CD4-positive, alpha-beta T cell treated with Interleukin-10 for 1 hour (primary cell): ENCODE measurements at regions not wholly inside any gene's neighbourhood (a gene's known extent, or its start where the extent isn't known, plus 50 kb on each side); places are given as distances from the start of the nearest gene placed in this dataset.
"Not testable (repeated sequence)": the region's sequence is repeated elsewhere in the genome, so short reads cannot be mapped to it uniquely, and the experiment has no call there.

Experiments used
- DNase-seq: peaks from one replicate; pipeline ENCODE4 v3.0.0-alpha.2; 2020

DNA sequence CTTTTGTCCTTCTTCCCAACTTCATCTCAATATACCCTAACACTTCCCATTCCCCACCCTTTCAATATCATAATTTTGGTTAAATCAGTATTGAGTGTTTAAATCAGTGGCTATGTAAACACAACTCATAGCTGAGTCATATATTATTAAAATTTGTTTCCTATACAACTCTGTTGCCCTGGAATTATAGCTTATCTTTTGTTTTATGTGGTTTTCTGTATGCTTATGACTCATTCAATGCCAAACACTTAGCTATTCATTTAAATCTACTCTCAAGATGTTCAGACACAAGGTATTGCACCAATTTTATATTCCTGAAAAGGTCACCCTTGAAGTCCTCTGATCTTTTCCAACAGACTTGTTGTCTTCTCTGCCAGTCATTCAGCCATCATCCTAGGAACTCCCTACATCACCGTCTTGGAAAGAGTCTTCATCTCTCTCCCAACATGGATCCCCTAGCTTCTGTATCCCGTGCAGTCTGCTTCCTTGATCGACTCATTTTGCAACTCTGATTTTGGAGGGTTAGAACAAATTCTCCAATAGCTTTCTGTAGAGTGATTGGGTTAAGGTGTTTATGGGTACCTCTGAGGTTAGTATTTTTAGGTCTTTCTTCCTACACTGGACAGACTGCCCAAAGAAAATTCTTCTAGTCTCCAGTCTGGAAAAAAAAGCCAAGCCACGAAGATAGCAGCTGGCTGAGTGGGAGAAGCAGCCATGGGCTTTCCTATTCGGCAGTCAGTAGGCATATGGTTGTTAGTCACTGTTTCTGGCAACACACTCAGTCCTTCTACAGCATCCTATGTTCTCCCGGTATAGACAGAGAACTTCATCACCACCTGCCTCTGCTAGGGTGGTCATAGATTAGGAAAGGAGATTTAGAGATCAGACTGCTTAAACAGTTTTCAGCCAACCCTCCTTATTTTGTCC lies 102.1 kb downstream of the CRPPA start:
- DNase-seq: no peak

DNA sequence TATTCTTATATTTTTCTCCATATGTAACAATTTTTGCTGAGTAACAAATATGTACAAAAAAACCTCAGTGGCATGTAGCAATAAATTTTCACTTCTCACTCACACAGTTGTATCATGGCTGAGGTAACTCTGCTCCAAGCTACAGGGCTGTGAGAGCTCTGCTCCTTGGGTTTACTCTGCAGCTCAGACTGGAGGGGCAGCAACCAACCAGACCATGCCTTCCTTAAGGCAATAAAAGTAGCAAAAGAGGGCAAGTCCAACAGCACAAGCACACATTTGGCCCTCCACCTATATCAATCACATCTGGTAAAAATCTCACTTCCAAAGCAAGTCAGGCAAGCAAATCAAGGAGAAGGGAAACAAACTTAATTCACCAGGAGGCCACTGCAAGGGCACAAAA lies 102.9 kb downstream of the CRPPA start:
- DNase-seq: no peak

GRCh38 chr7:16317406-16317805 lies 103.9 kb downstream of the CRPPA start:
- DNase-seq: no peak

- no peak for DNase-seq
These were observed 106.1 kb downstream of the CRPPA start for GRCh38 chr7:16315280-16315679.

DNA sequence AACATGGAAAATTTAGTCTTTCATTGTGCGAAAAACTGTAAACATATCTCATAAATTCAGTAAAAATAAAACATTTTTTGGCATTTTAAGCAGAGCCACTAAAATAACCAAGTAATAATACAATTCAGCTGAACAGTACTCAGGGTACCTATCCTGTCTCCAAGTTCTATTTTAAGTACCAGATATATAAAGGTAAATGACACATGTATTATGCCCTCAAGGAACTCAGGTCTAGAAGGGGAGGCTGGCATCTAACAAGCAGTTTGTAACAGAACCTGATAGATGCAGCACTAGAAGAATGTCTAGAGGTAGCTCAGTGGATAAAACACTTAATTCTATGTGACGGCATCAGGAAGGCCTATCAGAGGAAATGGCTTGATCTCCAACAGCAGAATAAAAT lies 112.2 kb downstream of the CRPPA start:
- no peak for DNase-seq

DNA sequence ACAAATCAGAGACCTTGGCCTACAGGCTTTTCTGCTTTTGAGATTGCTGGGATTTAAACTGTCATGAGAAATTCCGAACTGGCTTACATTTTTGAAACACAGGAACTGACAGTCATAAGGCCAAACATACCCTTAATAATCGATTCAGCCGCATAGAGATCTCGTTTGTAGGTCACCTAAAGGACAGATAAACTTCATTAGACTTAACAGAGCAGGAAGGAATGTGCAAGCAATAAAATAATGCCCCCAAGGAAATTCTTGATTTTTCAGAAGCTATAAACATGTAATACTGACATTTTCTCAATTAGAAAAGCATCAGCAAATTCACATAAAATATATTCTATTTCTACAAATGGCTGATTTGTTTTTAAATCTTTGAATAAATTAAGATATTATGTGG lies 120.0 kb downstream of the CRPPA start:
- DNase-seq: no peak

- no peak for DNase-seq
These were observed 120.9 kb downstream of the CRPPA start for GRCh38 chr7:16300361-16300895.

GRCh38 chr7:16299853-16300252 lies 121.5 kb downstream of the CRPPA start:
- DNase-seq: no peak

DNA sequence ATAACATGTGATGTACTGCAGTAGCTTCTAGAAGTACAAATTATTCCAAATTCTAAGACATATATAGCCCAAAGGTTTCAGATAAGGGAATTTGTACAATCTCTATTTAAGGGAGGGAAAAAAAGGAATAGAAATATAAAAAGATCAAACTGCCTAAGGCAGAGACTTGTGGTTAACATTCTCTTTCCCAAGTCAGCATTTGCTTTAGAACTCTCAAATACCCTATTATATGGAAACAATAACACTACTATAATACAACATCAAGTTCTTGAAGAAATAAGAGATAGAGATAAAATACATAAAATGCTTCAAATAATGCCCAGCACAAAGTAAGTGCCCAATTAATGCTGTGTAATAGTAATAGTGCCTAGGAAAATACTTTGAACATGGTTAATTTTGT lies 123.1 kb downstream of the CRPPA start:
- DNase-seq: no peak

DNA sequence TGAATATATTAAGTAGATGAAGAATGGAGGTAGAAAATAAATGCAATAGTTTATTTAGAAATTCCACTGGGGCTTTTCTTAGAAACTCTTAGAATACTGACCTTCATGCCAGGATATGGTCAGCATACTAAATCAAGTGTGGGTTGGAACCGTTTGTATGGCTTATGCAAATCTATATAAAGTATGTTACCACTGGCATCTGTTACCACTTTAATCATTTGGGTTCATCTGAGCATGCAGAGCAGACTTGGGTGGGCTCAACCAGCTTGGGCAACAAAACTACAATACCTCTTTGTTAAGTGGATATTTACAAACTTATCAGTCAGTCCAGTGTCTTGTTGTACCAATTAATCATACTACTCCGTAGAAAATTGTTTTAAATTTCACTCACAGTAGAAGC lies 125.8 kb downstream of the CRPPA start:
- no peak for DNase-seq

DNA sequence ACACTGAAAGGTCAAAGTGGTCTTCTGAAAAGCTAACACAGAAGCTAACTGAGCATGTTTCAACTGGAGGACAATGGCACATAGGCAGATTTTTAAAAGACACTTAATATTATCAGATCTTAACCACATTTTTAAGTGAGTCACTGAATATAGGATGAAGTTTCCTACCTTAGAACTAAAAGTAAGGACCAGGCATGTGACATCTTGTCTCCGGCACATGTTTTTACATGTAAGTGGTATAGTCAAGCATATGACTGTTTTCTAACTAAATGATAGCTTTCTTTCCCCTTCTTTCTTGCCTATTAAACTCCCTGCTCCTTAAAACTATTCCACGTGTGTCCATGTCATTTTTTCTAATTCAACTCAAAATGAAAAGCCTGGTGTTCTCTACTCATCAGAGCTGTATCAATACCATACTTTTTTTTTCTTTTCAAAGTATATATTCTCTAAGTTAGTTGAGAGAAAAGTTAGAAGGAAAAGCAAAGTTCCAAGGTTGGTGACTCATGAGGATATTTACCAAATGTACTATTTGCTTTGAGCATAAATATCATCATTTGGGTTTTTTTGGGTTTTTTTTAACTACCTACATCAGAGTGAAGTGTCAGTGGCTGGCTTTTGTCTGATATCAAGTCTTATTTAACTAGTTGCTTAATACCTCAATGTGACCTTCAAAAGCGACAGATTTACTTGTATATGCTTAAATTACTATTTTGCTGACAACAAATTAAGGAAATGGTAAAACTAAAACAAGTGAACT lies 127.5 kb downstream of the CRPPA start:
- DNase-seq: no peak

DNA sequence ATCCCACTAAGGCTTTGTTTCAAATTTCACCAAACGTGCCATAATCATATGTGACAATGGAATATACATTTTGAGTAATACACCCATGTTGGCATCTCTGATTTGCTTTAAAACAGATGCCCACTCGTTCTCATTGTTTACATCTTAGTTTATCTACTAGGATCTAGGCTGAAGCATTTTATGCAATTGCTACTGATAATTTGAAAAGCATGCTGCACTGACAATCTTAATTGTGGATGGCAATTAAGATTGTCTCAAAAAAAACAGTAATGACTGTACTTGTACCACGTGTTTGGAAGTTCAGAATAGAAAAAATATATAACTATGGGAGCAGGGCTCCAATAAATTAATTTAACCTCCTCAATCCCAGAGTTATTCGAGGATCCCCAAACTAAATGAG lies 136.8 kb downstream of the CRPPA start:
- DNase-seq: no peak

DNA sequence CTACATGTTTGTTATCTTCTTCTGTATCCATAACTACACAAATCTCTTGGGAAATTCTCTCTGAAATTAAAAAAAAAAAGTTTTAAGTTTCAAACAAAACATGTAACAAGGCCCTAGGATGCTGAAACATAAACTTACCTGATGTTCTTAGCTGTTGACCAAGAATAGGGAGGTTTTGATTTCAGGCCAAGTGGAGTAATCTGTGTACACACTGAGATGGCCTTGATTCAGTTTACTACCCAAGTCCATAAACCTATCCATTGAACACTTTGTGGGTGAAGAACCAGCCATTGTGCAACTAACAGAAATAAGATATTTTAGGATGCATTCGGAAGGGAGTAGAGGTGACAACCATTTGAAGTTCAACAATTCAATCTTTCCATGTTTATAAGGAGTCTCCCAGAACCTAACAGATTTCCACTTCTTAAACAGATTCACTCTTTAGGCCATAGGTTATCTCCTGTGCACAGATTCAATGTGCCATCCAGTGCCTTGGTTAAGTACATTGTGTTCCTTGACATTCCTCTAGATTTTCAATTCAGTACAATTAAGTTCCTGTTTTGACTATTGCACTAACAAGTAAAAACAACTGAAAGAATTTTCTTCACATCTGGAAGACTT lies 143.1 kb downstream of the CRPPA start:
- DNase-seq: no peak

DNA sequence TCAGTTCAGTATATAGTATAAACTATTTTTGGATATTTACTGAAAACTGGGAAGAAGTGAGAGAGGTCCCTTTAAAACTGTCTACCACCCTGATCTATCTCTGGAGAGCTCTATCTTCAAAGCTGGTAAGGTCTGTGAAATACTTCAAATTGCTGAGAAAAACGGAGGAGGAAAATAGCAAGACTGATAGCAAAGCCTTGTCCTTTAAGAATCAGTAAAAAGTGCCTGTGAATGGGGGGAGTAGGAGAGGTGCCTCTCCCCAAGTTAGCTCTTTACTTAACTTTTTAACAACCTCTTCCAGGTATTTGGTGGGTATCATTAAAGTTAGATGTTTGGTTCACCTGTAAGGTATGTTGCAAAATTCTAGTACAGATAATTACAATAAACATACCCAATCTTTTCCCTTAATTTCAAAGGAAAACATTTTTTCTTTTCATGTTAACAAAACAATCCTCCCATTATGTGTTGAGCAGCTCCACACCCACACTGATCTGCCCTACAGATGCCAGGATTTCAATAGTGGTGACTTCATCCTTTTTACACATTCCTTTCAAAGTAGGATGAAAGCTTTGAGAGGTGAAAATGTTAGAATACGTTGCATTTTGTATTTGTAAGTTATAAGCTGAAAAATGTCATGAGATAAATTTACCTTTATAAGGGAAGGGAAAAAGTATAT lies 149.2 kb downstream of the CRPPA start:
- no peak for DNase-seq

DNA sequence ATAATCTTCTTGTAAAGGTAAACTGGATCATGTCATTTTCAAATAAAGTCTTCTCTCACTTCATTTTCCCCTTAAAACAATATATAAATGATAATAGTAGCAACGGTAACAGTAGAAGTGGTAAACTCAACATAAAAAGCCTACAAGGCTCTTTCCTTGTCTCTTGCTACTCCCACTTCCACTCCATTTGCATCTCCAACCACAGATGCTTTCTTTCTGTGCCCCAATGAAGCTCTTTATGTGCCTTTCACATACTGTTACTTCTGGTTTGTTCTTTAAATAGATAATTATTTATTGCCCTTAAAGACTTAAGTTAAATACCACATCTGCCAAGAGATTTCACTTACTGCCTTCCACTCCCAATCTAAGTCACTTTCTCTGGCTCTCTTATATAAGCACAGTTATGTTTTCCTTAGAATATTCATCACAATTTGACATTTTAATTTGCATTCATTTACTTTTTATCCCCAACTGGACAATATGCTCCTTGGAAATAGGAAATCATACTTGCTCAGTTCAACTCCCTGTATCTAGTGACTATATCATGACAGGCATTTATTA lies 149.9 kb downstream of the CRPPA start:
- DNase-seq: no peak

GRCh38 chr7:16270844-16271243 lies 150.5 kb downstream of the CRPPA start:
- no peak for DNase-seq

DNA sequence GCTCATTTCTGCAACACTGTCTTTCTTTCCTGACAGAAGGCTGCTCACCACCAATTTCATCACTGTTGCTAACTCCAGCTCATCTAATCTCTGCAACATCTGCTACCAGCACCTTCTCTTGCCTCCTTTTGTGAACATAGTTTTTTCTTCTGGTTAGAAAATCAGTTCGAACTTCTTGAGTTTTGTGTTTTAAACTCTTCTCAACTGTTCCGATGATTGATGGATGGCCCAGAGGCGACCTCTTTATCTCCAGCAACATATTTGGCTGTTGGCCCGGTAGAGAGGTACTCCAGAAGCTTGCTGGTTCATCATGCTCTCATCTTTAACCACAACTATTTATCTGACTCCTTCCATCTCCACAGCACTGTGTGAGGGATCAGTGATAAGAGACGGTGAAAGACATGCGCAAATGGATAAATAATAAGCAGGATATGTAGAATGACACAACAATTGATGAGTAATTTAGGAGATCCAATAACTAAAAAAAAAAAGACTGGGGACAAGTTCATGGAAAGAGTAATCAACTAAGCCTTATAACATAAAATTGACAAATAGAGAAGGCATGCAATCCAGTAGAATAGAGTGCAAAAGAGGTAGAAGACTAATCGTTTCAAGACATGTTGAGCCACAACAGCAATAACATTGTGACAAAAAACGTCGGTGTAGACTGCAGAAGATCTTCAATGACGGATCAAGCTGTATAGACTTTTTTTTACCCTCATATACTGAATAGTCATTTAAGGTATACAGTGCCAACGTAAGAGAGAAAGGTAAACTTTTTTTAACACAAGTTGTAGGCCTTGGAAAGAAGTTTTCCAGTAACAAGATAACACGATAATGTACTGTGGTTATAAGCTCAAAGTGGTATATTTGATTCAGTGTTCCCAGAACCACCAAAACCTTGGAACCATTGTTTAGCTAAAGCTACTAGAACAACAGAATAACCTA lies 152.2 kb downstream of the CRPPA start:
- DNase-seq: no peak

DNA sequence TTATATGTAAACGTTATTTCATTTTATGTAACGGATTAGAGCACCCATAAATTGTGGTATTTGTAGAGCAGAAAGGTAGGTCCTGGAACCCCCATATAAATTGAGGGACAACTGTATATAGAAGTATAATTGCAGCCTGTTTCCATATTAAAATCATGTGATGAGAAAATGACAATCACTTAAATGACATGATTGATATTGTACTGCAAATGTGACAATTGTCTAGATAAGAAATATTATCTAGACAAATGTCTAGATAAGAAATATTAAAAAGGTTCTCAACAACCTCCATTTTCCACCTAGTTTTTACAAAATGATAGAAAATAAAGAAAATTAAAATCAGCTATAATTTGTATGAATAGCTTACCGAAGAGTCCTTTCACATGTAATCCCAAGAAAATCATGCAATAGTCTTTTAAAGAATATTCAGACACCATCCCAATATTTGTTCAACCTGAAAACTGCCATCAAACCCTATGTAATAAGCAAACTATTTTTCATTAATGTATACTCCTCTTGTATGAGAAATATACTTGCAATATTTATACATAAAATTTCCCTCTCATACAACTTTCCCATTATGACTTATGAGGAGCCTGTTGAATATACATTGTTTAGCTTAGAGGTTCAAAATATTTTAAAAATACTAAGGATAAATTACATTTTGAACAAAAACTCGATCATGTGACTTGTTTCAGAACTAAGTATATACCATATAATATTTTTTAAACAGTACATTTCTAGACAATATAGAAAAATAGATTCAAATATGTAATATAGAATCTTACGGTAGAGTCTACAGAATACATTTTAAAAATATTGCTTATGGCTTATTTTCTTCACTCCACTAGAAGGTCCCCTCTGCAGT lies 153.2 kb downstream of the CRPPA start:
- DNase-seq: no peak

DNA sequence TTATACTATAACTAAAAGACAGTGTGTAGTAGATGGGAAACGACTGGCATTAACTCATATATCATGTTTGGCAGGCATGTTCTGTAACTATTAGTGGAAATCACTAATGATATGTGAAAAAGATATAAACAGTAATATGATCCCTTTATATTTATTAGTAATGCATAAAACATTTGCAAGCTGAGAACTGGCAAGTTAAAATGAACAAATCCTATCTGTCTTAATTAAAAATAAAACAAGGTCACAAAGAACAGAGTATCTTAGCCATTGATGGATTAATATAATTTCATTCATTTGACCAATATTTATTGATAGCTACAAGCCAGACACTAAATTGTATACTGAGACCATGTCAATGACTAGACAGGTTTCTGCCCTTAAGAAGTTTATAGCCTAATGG lies 154.5 kb downstream of the CRPPA start:
- no peak for DNase-seq

- DNase-seq: not testable (repeated sequence)
These were observed 154.9 kb downstream of the CRPPA start for GRCh38 chr7:16266470-16266869.
